ENCODE measurements at regions not wholly inside any gene's neighbourhood (a gene's known extent, or its start where the extent isn't known, plus 50 kb on each side); places are given as distances from the start of the nearest gene placed in this dataset.

GRCh38 chr2:220849433-220849832 lies 722.7 kb downstream of the EPHA4 start:
- Histone ChIP-seq H3K27me3 (ENCODE audit: insufficient read depth, low read length) (no peaks in the 10 kb centered on the region), H3K4me1 (ENCODE audit: control insufficient read depth, insufficient read depth, low read length, unreplicated experiment) (peaks cover 19% of the 10 kb centered on the region), H3K27ac (ENCODE audit: low read depth, low read length) (no peak overlapping the region), H2AFZ (ENCODE audit: low read length, unreplicated experiment) (no peak overlapping the region), H3K79me2 (ENCODE audit: control insufficient read depth, insufficient read depth, low read length, unreplicated experiment) (no peaks in the 10 kb centered on the region), H3K4me3 (ENCODE audit: low read depth, low read length) (no peak overlapping the region), H3K36me3 (ENCODE audit: insufficient read depth, low read length) (no peaks in the 10 kb centered on the region)

DNA sequence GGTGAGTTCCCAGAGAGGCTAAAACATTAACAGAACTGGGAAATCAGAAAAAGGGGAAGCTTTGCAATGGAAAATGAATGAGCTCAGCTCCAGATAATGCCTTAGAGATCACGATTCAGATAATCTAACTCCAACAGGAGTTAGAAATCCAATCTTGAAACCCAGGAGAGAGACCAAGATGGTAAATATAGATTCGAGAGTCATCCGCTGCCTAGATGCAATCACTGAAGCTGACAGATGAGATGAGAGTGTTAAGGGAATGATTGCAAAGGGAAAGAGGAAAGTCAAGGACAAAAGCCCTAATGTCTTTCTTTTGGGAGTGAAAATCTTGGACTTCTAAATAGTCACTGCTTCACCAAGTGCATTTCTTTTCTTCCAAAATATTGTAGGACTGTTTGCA lies 722.0 kb downstream of the EPHA4 start:
- peaks cover 19% of the 10 kb centered on the region for H3K4me1 ChIP-seq (ENCODE audit: control insufficient read depth, insufficient read depth, low read length, unreplicated experiment)
- H3K36me3 ChIP-seq (ENCODE audit: insufficient read depth, low read length): no peaks in the 10 kb centered on the region
- H3K79me2 ChIP-seq (ENCODE audit: control insufficient read depth, insufficient read depth, low read length, unreplicated experiment): no peaks in the 10 kb centered on the region
- no peak overlapping the region for H2AFZ ChIP-seq (ENCODE audit: low read length, unreplicated experiment)
- no peaks in the 10 kb centered on the region for H3K27me3 ChIP-seq (ENCODE audit: insufficient read depth, low read length)
- H3K4me3 ChIP-seq (ENCODE audit: low read depth, low read length): no peak overlapping the region
- no peak overlapping the region for H3K27ac ChIP-seq (ENCODE audit: low read depth, low read length)

GRCh38 chr2:220855296-220855695 lies 716.8 kb downstream of the EPHA4 start:
- no peak overlapping the region for H3K27ac ChIP-seq (ENCODE audit: low read depth, low read length)
- H3K4me1 ChIP-seq (ENCODE audit: control insufficient read depth, insufficient read depth, low read length, unreplicated experiment): no peaks in the 10 kb centered on the region
- H3K36me3 ChIP-seq (ENCODE audit: insufficient read depth, low read length): no peaks in the 10 kb centered on the region
- H3K27me3 ChIP-seq (ENCODE audit: insufficient read depth, low read length): no peaks in the 10 kb centered on the region
- no peak overlapping the region for H3K4me3 ChIP-seq (ENCODE audit: low read depth, low read length)
- H3K79me2 ChIP-seq (ENCODE audit: control insufficient read depth, insufficient read depth, low read length, unreplicated experiment): no peaks in the 10 kb centered on the region
- H2AFZ ChIP-seq (ENCODE audit: low read length, unreplicated experiment): no peak overlapping the region

- no peaks in the 10 kb centered on the region for H3K27me3 ChIP-seq (ENCODE audit: insufficient read depth, low read length)
- no peaks in the 10 kb centered on the region for H3K36me3 ChIP-seq (ENCODE audit: insufficient read depth, low read length)
- H3K4me1 ChIP-seq (ENCODE audit: control insufficient read depth, insufficient read depth, low read length, unreplicated experiment): no peaks in the 10 kb centered on the region
- H3K27ac ChIP-seq (ENCODE audit: low read depth, low read length): no peak overlapping the region
- H3K79me2 ChIP-seq (ENCODE audit: control insufficient read depth, insufficient read depth, low read length, unreplicated experiment): no peaks in the 10 kb centered on the region
- H3K4me3 ChIP-seq (ENCODE audit: low read depth, low read length): no peak overlapping the region
- H2AFZ ChIP-seq (ENCODE audit: low read length, unreplicated experiment): no peak overlapping the region
These were observed 715.6 kb downstream of the EPHA4 start for GRCh38 chr2:220856486-220856885.

DNA sequence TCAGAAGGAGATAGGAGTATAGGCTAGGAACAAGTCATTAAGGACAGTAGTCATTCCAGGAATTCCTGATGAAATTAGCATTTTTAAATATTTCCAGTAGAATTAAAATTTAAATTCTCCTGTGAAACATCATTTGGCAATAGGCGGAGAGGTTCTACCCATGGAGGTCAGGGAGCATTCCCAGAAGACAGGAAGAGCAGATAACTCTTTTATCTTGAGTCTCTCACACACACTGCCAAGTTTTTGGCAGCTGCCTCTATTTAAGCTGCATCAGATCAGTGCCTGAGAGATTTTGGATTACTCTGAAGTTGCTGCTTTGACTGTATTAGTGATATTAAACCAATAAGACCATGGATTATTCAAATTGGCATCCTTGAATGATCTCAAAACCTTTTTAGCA lies 714.7 kb downstream of the EPHA4 start:
- H3K79me2 ChIP-seq (ENCODE audit: control insufficient read depth, insufficient read depth, low read length, unreplicated experiment): no peaks in the 10 kb centered on the region
- no peak overlapping the region for H2AFZ ChIP-seq (ENCODE audit: low read length, unreplicated experiment)
- H3K4me1 ChIP-seq (ENCODE audit: control insufficient read depth, insufficient read depth, low read length, unreplicated experiment): no peaks in the 10 kb centered on the region
- no peak overlapping the region for H3K4me3 ChIP-seq (ENCODE audit: low read depth, low read length)
- H3K36me3 ChIP-seq (ENCODE audit: insufficient read depth, low read length): no peaks in the 10 kb centered on the region
- H3K27me3 ChIP-seq (ENCODE audit: insufficient read depth, low read length): no peaks in the 10 kb centered on the region
- no peak overlapping the region for H3K27ac ChIP-seq (ENCODE audit: low read depth, low read length)

DNA sequence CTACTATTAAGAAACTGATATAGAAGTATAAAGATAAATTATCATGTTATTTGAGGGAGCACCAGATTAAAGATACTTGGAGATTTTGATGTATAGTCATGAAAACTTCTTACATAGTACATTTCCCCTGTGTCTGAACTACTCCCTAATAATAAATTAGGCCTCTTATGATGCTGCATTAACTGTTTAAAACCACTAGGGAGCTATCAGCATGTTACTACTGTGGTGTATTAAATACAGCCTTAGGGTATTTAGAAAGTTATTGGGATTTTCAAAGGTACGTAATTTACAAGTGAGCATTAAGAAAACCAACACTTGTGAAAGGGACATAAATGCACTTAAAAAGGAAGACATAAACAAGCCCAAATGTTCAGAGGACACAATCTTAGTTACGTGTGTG lies 714.0 kb downstream of the EPHA4 start:
- no peak overlapping the region for H3K4me3 ChIP-seq (ENCODE audit: low read depth, low read length)
- H3K27me3 ChIP-seq (ENCODE audit: insufficient read depth, low read length): no peaks in the 10 kb centered on the region
- no peaks in the 10 kb centered on the region for H3K4me1 ChIP-seq (ENCODE audit: control insufficient read depth, insufficient read depth, low read length, unreplicated experiment)
- no peak overlapping the region for H2AFZ ChIP-seq (ENCODE audit: low read length, unreplicated experiment)
- H3K27ac ChIP-seq (ENCODE audit: low read depth, low read length): no peak overlapping the region
- no peaks in the 10 kb centered on the region for H3K36me3 ChIP-seq (ENCODE audit: insufficient read depth, low read length)
- no peaks in the 10 kb centered on the region for H3K79me2 ChIP-seq (ENCODE audit: control insufficient read depth, insufficient read depth, low read length, unreplicated experiment)

GRCh38 chr2:220871909-220872308 lies 700.2 kb downstream of the EPHA4 start:
- Histone ChIP-seq H3K36me3 (ENCODE audit: insufficient read depth, low read length) (no peaks in the 10 kb centered on the region), H3K27me3 (ENCODE audit: insufficient read depth, low read length) (no peaks in the 10 kb centered on the region), H2AFZ (ENCODE audit: low read length, unreplicated experiment) (no peak overlapping the region), H3K27ac (ENCODE audit: low read depth, low read length) (no peak overlapping the region), H3K4me3 (ENCODE audit: low read depth, low read length) (no peak overlapping the region), H3K79me2 (ENCODE audit: control insufficient read depth, insufficient read depth, low read length, unreplicated experiment) (no peaks in the 10 kb centered on the region), H3K4me1 (ENCODE audit: control insufficient read depth, insufficient read depth, low read length, unreplicated experiment) (no peaks in the 10 kb centered on the region)

DNA sequence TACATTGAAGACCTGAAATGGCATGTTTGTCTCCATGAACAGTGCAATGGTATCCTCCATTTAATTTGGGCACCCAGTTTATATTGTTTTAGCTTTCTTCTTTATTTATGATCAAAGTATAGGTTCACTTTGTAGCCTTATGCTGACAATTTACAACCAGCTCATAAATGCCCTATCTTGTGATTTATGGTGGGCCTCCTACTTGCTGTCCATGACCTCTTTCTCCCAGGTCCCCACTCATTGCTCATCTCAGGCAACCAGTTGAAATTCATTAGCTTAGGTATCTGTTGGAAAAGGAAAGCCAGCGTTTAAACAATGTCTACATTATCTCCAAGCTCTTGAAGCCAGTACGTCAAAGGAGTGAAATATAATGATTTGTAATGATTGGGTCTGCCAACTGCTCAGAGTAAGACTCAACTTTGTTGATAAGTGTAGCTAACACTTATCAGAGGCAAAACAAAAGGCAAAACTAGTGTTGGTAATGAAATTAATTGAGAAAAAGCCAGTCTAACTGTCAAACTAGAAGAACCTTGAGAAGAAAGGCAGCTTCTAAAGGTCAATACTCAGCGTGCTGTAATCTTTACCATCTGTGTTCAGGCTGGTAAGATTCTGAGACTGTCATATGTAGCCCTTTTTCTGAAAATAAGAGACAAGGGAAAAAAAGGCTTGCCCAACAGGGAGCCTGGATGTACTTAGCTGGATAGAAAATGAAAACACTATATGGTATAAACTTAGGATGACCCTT lies 695.9 kb downstream of the EPHA4 start:
- Histone ChIP-seq H3K4me1 (ENCODE audit: control insufficient read depth, insufficient read depth, low read length, unreplicated experiment) (no peaks in the 10 kb centered on the region), H2AFZ (ENCODE audit: low read length, unreplicated experiment) (no peak overlapping the region), H3K36me3 (ENCODE audit: insufficient read depth, low read length) (no peaks in the 10 kb centered on the region), H3K79me2 (ENCODE audit: control insufficient read depth, insufficient read depth, low read length, unreplicated experiment) (no peaks in the 10 kb centered on the region), H3K4me3 (ENCODE audit: low read depth, low read length) (no peak overlapping the region), H3K27me3 (ENCODE audit: insufficient read depth, low read length) (no peaks in the 10 kb centered on the region), H3K27ac (ENCODE audit: low read depth, low read length) (no peak overlapping the region)

DNA sequence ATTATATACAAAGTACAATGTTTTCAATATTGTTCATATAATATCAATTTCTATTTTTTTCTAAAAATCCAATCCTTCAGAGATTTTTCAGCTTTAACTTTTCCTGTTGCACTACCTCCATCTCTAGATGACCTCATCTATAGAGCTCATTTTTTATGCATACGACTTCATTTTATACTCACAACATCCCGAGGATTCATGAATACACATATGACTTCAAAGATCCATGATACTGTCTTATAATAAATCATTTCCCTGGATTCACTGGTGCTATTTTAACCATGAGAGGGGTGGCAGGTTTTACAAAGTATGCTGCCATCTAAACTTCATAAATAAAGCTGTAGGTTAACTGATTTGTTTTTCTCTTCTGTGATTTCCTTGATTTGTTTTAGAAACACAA lies 694.6 kb downstream of the EPHA4 start:
- Histone ChIP-seq H3K27me3 (ENCODE audit: insufficient read depth, low read length) (no peaks in the 10 kb centered on the region), H3K79me2 (ENCODE audit: control insufficient read depth, insufficient read depth, low read length, unreplicated experiment) (no peaks in the 10 kb centered on the region), H3K4me3 (ENCODE audit: low read depth, low read length) (no peak overlapping the region), H2AFZ (ENCODE audit: low read length, unreplicated experiment) (no peak overlapping the region), H3K4me1 (ENCODE audit: control insufficient read depth, insufficient read depth, low read length, unreplicated experiment) (no peaks in the 10 kb centered on the region), H3K36me3 (ENCODE audit: insufficient read depth, low read length) (no peaks in the 10 kb centered on the region), H3K27ac (ENCODE audit: low read depth, low read length) (no peak overlapping the region)

GRCh38 chr2:220877897-220878296 lies 694.2 kb downstream of the EPHA4 start:
- Histone ChIP-seq H3K79me2 (ENCODE audit: control insufficient read depth, insufficient read depth, low read length, unreplicated experiment) (no peaks in the 10 kb centered on the region), H3K4me1 (ENCODE audit: control insufficient read depth, insufficient read depth, low read length, unreplicated experiment) (no peaks in the 10 kb centered on the region), H3K27me3 (ENCODE audit: insufficient read depth, low read length) (no peaks in the 10 kb centered on the region), H3K27ac (ENCODE audit: low read depth, low read length) (no peak overlapping the region), H3K4me3 (ENCODE audit: low read depth, low read length) (no peak overlapping the region), H3K36me3 (ENCODE audit: insufficient read depth, low read length) (no peaks in the 10 kb centered on the region), H2AFZ (ENCODE audit: low read length, unreplicated experiment) (no peak overlapping the region)
